HCT116 (cell line): ENCODE measurements at regions not wholly inside any gene's neighbourhood (a gene's known extent, or its start where the extent isn't known, plus 50 kb on each side); places are given as distances from the start of the nearest gene placed in this dataset.

ENCODE experiments used
- ATAC-seq: fragments of 200-7000 bp; cut with Tn5 transposase; 2 replicates; pipeline ENCODE4 v1.9.1; 2020; ENCODE audit warnings: mild to moderate bottlenecking, moderate library complexity
- BruUV-seq: library from RNA; stranded (reverse); fragments of 400-500 nt; replicated peaks from 2 replicates; lab custom pipeline; 2021; lab: Mats Ljungman, UMichigan
- CTCF ChIA-PET: fragments of 300-600 bp; sonication (Branson Sonifier 250); formaldehyde crosslinking; loops from one replicate; lab custom pipeline; 2021; ENCODE audit warnings: antibody characterized with exemption; lab: Charles Lee
- POLR2A ChIA-PET: fragments of 300-600, 350-600 bp; sonication (Branson Sonifier 250); formaldehyde crosslinking; loops from one replicate; lab custom pipeline; 2021; ENCODE audit warnings: antibody characterized with exemption; lab: Charles Lee
- RAD21 ChIA-PET, 2 experiments: fragments of 300-600 bp; sonication (Branson Sonifier 250); formaldehyde crosslinking; loops; one replicate each; lab custom pipeline; 2023; ENCODE audit warnings: low total read pairs in 2 of 2; ENCODE audit not compliant: uncharacterized antibody in 2 of 2, unreplicated experiment in 2 of 2, low non-redundant PET in 1 of 2; lab: Charles Lee
- DNase-seq: peaks from one replicate; pipeline ENCODE4 v3.0.0-alpha.2; 2010; ENCODE audit warnings: low read depth, low spot score
- H2AFZ ChIP-seq: fragments of 200-600 bp; shearing (Covaris generic), sonication (generic); 2 replicates; pipeline ENCODE4 v1.6.1; 2017; ENCODE audit warnings: low read depth, mixed run types, mixed read lengths, antibody characterized with exemption, low read length; ENCODE audit not compliant: poor library complexity, severe bottlenecking
- H3K27ac ChIP-seq: 2 replicates; pipeline ENCODE4 v1.5.1; 2012; ENCODE audit warnings: low read depth, low read length
- H3K27me3 ChIP-seq: fragments of 200-600 bp; sonication (generic); 2 replicates; pipeline ENCODE4 v1.6.1; 2016; ENCODE audit warnings: mixed run types, low read length, mixed read lengths; ENCODE audit not compliant: insufficient read depth
- H3K36me3 ChIP-seq, 2 experiments: fragments of 200-500 bp in 1 of 2; fragments of 200-600 bp in 1 of 2; sonication (Bioruptor generic) in 1 of 2; sonication (generic) in 1 of 2; 2 replicates each; pipeline versions ENCODE4 v1.5.1 to v1.6.1; 2014 to 2016; ENCODE audit warnings: low read length in 2 of 2, inconsistent platforms in 1 of 2, mixed read lengths in 1 of 2, mixed run types in 1 of 2; ENCODE audit not compliant: insufficient read depth in 2 of 2, control insufficient read depth in 1 of 2
- H3K4me1 ChIP-seq, 2 experiments: fragments of 200-600 bp in 1 of 2; sonication (generic) in 1 of 2; 2 replicates each; pipeline versions ENCODE4 v1.5.1 to v1.6.1; 2012 to 2017; ENCODE audit warnings: low read length in 2 of 2, inconsistent platforms in 1 of 2, mild to moderate bottlenecking in 1 of 2, mixed read lengths in 1 of 2, mixed run types in 1 of 2, moderate library complexity in 1 of 2; ENCODE audit not compliant: insufficient read depth in 2 of 2, control insufficient read depth in 1 of 2
- H3K4me2 ChIP-seq: fragments of 200-600 bp; sonication (generic); 2 replicates; pipeline ENCODE4 v1.6.1; 2017; ENCODE audit warnings: mixed run types, low read length, mixed read lengths
- H3K4me3 ChIP-seq, 2 experiments: fragments of 200-600 bp in 1 of 2; sonication (generic) in 1 of 2; replicated peaks in 1 of 2; 2 replicates each; pipeline ENCODE4 v1.5.1; 2011 to 2016; ENCODE audit warnings: low read length in 2 of 2, control low read depth in 1 of 2, low read depth in 1 of 2, mild to moderate bottlenecking in 1 of 2, mixed read lengths in 1 of 2, mixed run types in 1 of 2
- H3K79me2 ChIP-seq: fragments of 200-600 bp; sonication (generic); 2 replicates; pipeline ENCODE4 v1.6.1; 2017; ENCODE audit warnings: mild to moderate bottlenecking, mixed run types, low read length, moderate library complexity, mixed read lengths; ENCODE audit not compliant: insufficient read depth
- H3K9ac ChIP-seq: fragments of 200-600 bp; sonication (generic); 2 replicates; pipeline ENCODE4 v1.6.1; 2016; ENCODE audit warnings: low read length, mixed read lengths
- H3K9me2 ChIP-seq: fragments of 200-600 bp; sonication (generic), shearing (Covaris generic); 2 replicates; pipeline ENCODE4 v1.6.1; 2017; ENCODE audit warnings: mixed run types, mild to moderate bottlenecking, moderate library complexity; ENCODE audit not compliant: insufficient read depth
- H3K9me3 ChIP-seq, 2 experiments: fragments of 200-500 bp in 1 of 2; fragments of 200-600 bp in 1 of 2; sonication (Bioruptor generic) in 1 of 2; sonication (generic) in 1 of 2; 2 replicates each; pipeline ENCODE4 v1.6.1; 2014 to 2017; ENCODE audit warnings: low read length in 2 of 2, mixed read lengths in 2 of 2, inconsistent platforms in 1 of 2, low read depth in 1 of 2, mild to moderate bottlenecking in 1 of 2, mixed run types in 1 of 2, moderate library complexity in 1 of 2; ENCODE audit not compliant: control insufficient read depth in 1 of 2, insufficient read depth in 1 of 2
- H4K20me1 ChIP-seq: fragments of 200-600 bp; sonication (generic), shearing (Covaris generic); 2 replicates; pipeline ENCODE4 v1.6.1; 2017; ENCODE audit warnings: mixed run types, mild to moderate bottlenecking, moderate library complexity; ENCODE audit not compliant: insufficient read depth
- CTCF ChIP-seq, 3 experiments: fragments of 200-600 bp in 1 of 3; sonication (generic) in 1 of 3; IDR thresholded peaks in 2 of 3; conservative IDR thresholded peaks in 1 of 3; 2 replicates each; pipeline ENCODE4 v1.5.1; 2012 to 2017; ENCODE audit warnings: low read depth in 2 of 3, low read length in 2 of 3, antibody characterized with exemption in 1 of 3, borderline replicate concordance in 1 of 3, control low read depth in 1 of 3, mild to moderate bottlenecking in 1 of 3, mixed read lengths in 1 of 3, mixed run types in 1 of 3, moderate library complexity in 1 of 3; ENCODE audit not compliant: insufficient read depth in 1 of 3
- EGR1 ChIP-seq: IDR thresholded peaks from 2 replicates; pipeline ENCODE4 v1.6.1; 2012; ENCODE audit warnings: low read depth
- ELF1 ChIP-seq: IDR thresholded peaks from 2 replicates; pipeline ENCODE4 v1.6.1; 2012; ENCODE audit warnings: low read depth, borderline replicate concordance
- EZH2phosphoT487 ChIP-seq: fragments of 200-600 bp; IDR thresholded peaks from 2 replicates; pipeline ENCODE4 v1.6.1; 2018; ENCODE audit warnings: antibody characterized with exemption, borderline replicate concordance
- FOSL1 ChIP-seq: IDR thresholded peaks from 2 replicates; pipeline ENCODE4 v1.6.1; 2012; ENCODE audit warnings: low read depth
- JUND ChIP-seq: IDR thresholded peaks from 2 replicates; pipeline ENCODE4 v1.6.1; 2012
- POLR2A ChIP-seq: IDR thresholded peaks from 2 replicates; pipeline ENCODE4 v1.7.0; 2011; ENCODE audit warnings: borderline replicate concordance; ENCODE audit not compliant: insufficient read depth, insufficient read length; ENCODE audit errors: extremely low read depth
- POLR2AphosphoS5 ChIP-seq: IDR thresholded peaks from 2 replicates; pipeline ENCODE4 v1.6.1; 2011; ENCODE audit warnings: mild to moderate bottlenecking, low read depth, low read length, moderate library complexity
- REST ChIP-seq: IDR thresholded peaks from 2 replicates; pipeline ENCODE4 v1.6.1; 2012; ENCODE audit warnings: low read depth
- SIN3A ChIP-seq: IDR thresholded peaks from 2 replicates; pipeline ENCODE4 v1.6.1; 2012; ENCODE audit warnings: low read depth
- SP1 ChIP-seq: IDR thresholded peaks from 2 replicates; pipeline ENCODE4 v1.6.1; 2012; ENCODE audit warnings: low read depth
- TCF7L2 ChIP-seq: IDR thresholded peaks from 2 replicates; pipeline ENCODE4 v1.7.0; 2011; ENCODE audit warnings: borderline replicate concordance, inconsistent platforms; ENCODE audit not compliant: insufficient read depth, insufficient read length; ENCODE audit errors: extremely low read depth
- ZBTB33 ChIP-seq: IDR thresholded peaks from 2 replicates; pipeline ENCODE4 v1.6.1; 2011; ENCODE audit warnings: mild to moderate bottlenecking, low read length, moderate library complexity; ENCODE audit not compliant: insufficient replicate concordance; ENCODE audit errors: extremely low read depth
- ZFX ChIP-seq: fragments of 450-650 bp; IDR thresholded peaks from 2 replicates; pipeline ENCODE4 v1.6.1; 2017
- intact Hi-C: fragments of 100-400 bp; cut with micrococcal nuclease; formaldehyde crosslinking; loops from 2 replicates; pipeline ENCODE4 v1.10.0; 2022
- TF ChIP-seq, protein P1 (sequence below): IDR thresholded peaks from 2 replicates; pipeline ENCODE4 v1.6.1; 2012

GRCh38 chr6:170193326-170193821 is 97.5 kb downstream of the DLL1 start:
- RAD21 ChIA-PET = no interaction called here
- Histone ChIP-seq H2AFZ (no peak overlapping the region), H3K36me3 (no peaks in the 10 kb centered on the region), H3K27me3 (no peaks in the 10 kb centered on the region), H3K9me3 (peaks cover 6 to 13% of the 10 kb centered on the region in 2 experiments; a peak in 3 of 4 replicates), H3K79me2 (no peaks in the 10 kb centered on the region), H3K4me2 (no peak overlapping the region), H3K4me3 (no peak overlapping the region), H3K27ac (no peak overlapping the region), H3K9ac (no peak overlapping the region), H3K9me2 (no peaks in the 10 kb centered on the region), H3K4me1 (no peaks in the 10 kb centered on the region), H4K20me1 (no peaks in the 10 kb centered on the region)
- CTCF ChIA-PET = no interaction called here
- intact Hi-C loops = no loop called here
- DNase-seq (no peak), ATAC-seq (no peak)
- no peak for TF ChIP-seq POLR2AphosphoS5
- no peak for TF ChIP-seq REST
- TF ChIP-seq, protein P1, sequence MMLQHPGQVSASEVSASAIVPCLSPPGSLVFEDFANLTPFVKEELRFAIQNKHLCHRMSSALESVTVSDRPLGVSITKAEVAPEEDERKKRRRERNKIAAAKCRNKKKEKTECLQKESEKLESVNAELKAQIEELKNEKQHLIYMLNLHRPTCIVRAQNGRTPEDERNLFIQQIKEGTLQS = no peak
- TF ChIP-seq ZBTB33 = no peak
- no peak for TF ChIP-seq EZH2phosphoT487
- no peak for TF ChIP-seq SP1
- no peak for TF ChIP-seq ELF1
- TF ChIP-seq SIN3A = no peak
- no peak for TF ChIP-seq CTCF (IDR thresholded peaks at IDR 0.05 in 2 of 3, conservative IDR thresholded peaks at IDR 0.05 in 1 of 3; ENCODE audit: borderline replicate concordance in 1 of 3, insufficient read depth in 1 of 3, low read depth in 2 of 3, low read length in 2 of 3)
- TF ChIP-seq JUND = no peak
- no peak for TF ChIP-seq EGR1
- no peak for TF ChIP-seq POLR2A
- no peak for TF ChIP-seq TCF7L2
- no peak for TF ChIP-seq FOSL1
- no peak for TF ChIP-seq ZFX
- POLR2A ChIA-PET = no interaction called here
- no TSS peak for BruUV-seq
